Right lobe of liver (tissue), 6 donors: ENCODE measurements at regions not wholly inside any gene's neighbourhood (a gene's known extent, or its start where the extent isn't known, plus 50 kb on each side); places are given as distances from the start of the nearest gene placed in this dataset.

ENCODE experiments used
- ATAC-seq, 4 donors: fragments of 200-7000 bp; cut with Tn5 transposase; one replicate each; pipeline ENCODE4 v1.9.1; 2020; ENCODE audit warnings: mild to moderate bottlenecking in 4 of 4, moderate library complexity in 4 of 4
- DNase-seq, 3 donors: peaks; one replicate each; pipeline ENCODE4 v3.0.0-alpha.2; 2020
- H3K27ac ChIP-seq, 3 donors: fragments of 200-600 bp; one replicate each; pipeline ENCODE4 v1.8.0; 2022
- H3K27me3 ChIP-seq, 2 donors: fragments of 200-600 bp; one replicate each; pipeline ENCODE4 v1.8.0; 2022
- H3K36me3 ChIP-seq, 4 donors: fragments of 200-600 bp; sonication (generic) in 1 of 4; one replicate each; pipeline versions ENCODE4 v1.5.1 to v1.8.0; 2017 to 2022; ENCODE audit warnings: control low read depth in 1 of 4
- H3K4me1 ChIP-seq, 4 donors: fragments of 200-600 bp; sonication (generic) in 1 of 4; one replicate each; pipeline versions ENCODE4 v1.5.1 to v1.8.0; 2017 to 2022; ENCODE audit warnings: control low read depth in 1 of 4
- H3K4me3 ChIP-seq, 3 donors: fragments of 200-600 bp; one replicate each; pipeline ENCODE4 v1.8.0; 2022
- H3K9me3 ChIP-seq, 4 donors: fragments of 200-600 bp; sonication (generic) in 1 of 4; one replicate each; pipeline versions ENCODE4 v1.5.1 to v1.8.0; 2017 to 2022; ENCODE audit warnings: control low read depth in 1 of 4
- POLR2A ChIP-seq: fragments of 450-650 bp; IDR thresholded peaks from one replicate; pipeline ENCODE4 v1.6.1; 2017; ENCODE audit warnings: antibody characterized with exemption, mild to moderate bottlenecking
- WGBS: methylation state at CpG from one replicate; pipeline ENCODE4 v1.1.6; 2018; ENCODE audit warnings: low coverage, low lambda C conversion rate; ENCODE audit not compliant: insufficient coverage; ENCODE audit errors: missing lambda C conversion rate; 5-methylcytosine and 5-hydroxymethylcytosine counted together
- intact Hi-C, 2 donors: fragments of 100-400 bp; cut with DNase I; formaldehyde crosslinking; loops; one replicate each; pipeline versions ENCODE4 v1.11.2 to v1.14.1; 2022
- TF ChIP-seq, protein P1 (sequence below), 4 donors: fragments of 200-600 bp in 3 of 4; fragments of 450-650 bp in 1 of 4; IDR thresholded peaks; one replicate each; pipeline versions ENCODE4 v1.5.1 to v1.8.0; 2016 to 2022; ENCODE audit warnings: antibody characterized with exemption in 4 of 4, mild to moderate bottlenecking in 2 of 4
- donor health status: DM: no; HTN: yes; CAD: no.
- donor health status: DM: no; HTN: no; CAD: no.
- donor health status: DM: no; HTN: no; CAD: no.
- donor health status: DM: no; HTN: yes; CAD: no.
- donor health status: DM: no; HTN: yes; CAD: no.

DNA sequence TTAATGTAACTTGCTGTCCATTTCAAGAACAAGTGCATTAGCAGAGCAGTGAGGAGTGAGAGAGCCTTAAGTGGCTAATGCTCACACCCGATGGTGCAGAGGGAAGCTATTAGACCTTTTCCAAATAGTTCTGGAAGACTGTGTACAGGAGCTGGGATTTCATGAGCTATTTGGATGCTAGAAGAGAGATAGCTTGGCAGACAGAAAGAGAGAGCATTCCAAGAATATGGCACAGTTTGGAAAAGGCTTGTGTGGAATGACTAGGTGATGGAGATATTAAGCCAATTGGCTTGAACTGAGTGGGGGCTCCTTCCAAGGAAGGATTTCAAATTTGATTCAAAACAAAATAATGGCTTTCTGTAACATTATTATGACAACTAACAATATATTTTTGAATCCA, 1097.2 kb upstream of the TENM3 start:
- ATAC-seq (no peak), DNase-seq (no peak)
- intact Hi-C loops, result loop anchor here in 1 of 2 donors (10.0 kb wide), 1 partner anchor 379 kb away; no protein-coding TSS in a partner anchor
- Histone ChIP-seq H3K27ac (no peak overlapping the region), H3K27me3 (no peaks in the 10 kb centered on the region), H3K36me3 (no peaks in the 10 kb centered on the region), H3K4me1 (no peaks in the 10 kb centered on the region), H3K9me3 (no peaks in the 10 kb centered on the region), H3K4me3 (no peak overlapping the region)
- TF ChIP-seq, protein P1, sequence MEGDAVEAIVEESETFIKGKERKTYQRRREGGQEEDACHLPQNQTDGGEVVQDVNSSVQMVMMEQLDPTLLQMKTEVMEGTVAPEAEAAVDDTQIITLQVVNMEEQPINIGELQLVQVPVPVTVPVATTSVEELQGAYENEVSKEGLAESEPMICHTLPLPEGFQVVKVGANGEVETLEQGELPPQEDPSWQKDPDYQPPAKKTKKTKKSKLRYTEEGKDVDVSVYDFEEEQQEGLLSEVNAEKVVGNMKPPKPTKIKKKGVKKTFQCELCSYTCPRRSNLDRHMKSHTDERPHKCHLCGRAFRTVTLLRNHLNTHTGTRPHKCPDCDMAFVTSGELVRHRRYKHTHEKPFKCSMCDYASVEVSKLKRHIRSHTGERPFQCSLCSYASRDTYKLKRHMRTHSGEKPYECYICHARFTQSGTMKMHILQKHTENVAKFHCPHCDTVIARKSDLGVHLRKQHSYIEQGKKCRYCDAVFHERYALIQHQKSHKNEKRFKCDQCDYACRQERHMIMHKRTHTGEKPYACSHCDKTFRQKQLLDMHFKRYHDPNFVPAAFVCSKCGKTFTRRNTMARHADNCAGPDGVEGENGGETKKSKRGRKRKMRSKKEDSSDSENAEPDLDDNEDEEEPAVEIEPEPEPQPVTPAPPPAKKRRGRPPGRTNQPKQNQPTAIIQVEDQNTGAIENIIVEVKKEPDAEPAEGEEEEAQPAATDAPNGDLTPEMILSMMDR (IDR thresholded peaks at IDR 0.05), result no peak
- no peak for TF ChIP-seq POLR2A
- 76% methylated on average over 1 of the region's 1 CpG for whole genome bisulfite sequencing

DNA sequence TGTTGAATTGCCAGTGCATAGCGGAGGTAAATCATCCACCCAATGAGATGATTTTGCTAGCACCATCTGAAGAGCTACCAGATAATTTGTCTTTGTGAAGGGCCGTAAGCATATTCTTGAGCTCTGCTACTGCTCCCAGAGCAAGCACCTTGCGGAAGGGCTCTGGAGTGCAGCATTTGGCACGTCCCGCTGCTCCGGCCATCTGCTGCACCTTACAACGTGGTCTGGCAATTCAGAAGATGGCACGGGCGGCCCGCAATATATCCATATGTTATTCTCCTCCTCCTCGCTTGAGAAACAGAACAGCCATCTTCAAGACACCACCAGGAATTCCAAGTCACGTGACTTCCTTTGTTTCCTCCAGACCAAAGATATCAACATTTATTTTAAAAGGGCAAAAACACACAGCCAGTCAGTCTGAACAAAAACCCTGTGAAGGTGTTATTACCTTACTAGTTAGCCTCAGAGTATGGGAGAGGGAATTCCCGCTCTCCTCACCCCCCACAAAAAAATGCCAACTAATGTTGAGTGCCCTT, 1095.7 kb upstream of the TENM3 start:
- DNase-seq (no peak), ATAC-seq (no peak)
- Histone ChIP-seq H3K4me3 (no peak overlapping the region), H3K27me3 (no peaks in the 10 kb centered on the region), H3K4me1 (no peaks in the 10 kb centered on the region), H3K36me3 (no peaks in the 10 kb centered on the region), H3K9me3 (no peaks in the 10 kb centered on the region), H3K27ac (no peak overlapping the region)
- intact Hi-C loops, result loop anchor here in 1 of 2 donors (10.0 kb wide), 1 partner anchor 377 kb away; no protein-coding TSS in a partner anchor
- WGBS, result 58% methylated on average over 10 of the region's 13 CpGs
- no peak for TF ChIP-seq POLR2A
- TF ChIP-seq, protein P1 (IDR thresholded peaks at IDR 0.05), result no peak

DNA sequence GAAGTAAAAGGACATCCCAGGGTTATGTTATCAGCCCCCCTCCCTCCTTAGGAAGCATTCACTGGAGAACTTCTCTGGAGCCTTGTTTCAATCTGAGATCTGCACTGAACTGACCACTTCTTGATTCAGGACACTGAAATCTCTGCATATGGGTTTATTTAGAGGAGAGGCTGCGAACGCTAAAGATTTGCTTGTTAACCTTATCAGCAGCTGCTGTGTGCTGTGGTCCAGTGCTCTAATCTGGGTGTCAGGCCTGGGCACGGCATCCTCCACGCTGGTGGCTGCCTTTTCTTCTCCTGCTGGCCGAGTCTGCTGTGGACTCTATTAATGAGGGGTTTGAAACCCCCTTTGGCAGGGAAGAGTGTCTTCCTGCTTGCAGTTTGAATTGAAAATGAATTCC, 1094.7 kb upstream of the TENM3 start:
- intact Hi-C loops, result loop anchor here in 1 of 2 donors (10.0 kb wide), 1 partner anchor 376 kb away; no protein-coding TSS in a partner anchor
- Histone ChIP-seq H3K27me3 (no peaks in the 10 kb centered on the region), H3K27ac (no peak overlapping the region), H3K36me3 (no peaks in the 10 kb centered on the region), H3K4me3 (no peak overlapping the region), H3K4me1 (no peaks in the 10 kb centered on the region), H3K9me3 (no peaks in the 10 kb centered on the region)
- ATAC-seq, result no peak
- WGBS, result 33% methylated on average over 5 of the region's 5 CpGs
- TF ChIP-seq POLR2A, result no peak
- TF ChIP-seq, protein P1 (IDR thresholded peaks at IDR 0.05), result no peak
- DNase-seq, result no peak

DNA sequence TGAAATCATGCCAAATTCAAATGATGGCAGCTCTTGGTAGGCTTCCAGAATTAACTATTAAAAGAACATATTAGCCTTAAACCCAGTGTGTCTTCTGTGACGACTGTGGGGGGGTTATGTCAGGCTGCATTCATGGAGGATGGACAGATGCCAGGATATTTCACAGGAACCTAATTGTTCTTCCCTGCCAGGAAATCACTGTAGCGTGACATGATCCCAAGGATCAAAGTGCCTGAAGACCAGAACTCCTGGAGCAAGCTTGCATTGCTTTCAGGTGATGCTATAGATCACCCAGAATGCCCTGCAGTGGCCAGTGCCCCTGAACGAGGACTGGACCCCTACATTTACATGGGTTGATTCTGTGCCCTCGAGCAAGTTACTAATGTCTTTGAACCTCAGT, 1093.0 kb upstream of the TENM3 start:
- H3K4me3 ChIP-seq, result no peak overlapping the region
- no peaks in the 10 kb centered on the region for H3K4me1 ChIP-seq
- intact Hi-C loops, result no loop called here
- H3K27ac ChIP-seq, result no peak overlapping the region
- DNase-seq (no peak), ATAC-seq (no peak)
- TF ChIP-seq POLR2A, result no peak
- TF ChIP-seq, protein P1 (IDR thresholded peaks at IDR 0.05), result no peak
- no peaks in the 10 kb centered on the region for H3K9me3 ChIP-seq
- 23% methylated on average over 3 of the region's 4 CpGs for WGBS
- no peaks in the 10 kb centered on the region for H3K36me3 ChIP-seq
- no peaks in the 10 kb centered on the region for H3K27me3 ChIP-seq

DNA sequence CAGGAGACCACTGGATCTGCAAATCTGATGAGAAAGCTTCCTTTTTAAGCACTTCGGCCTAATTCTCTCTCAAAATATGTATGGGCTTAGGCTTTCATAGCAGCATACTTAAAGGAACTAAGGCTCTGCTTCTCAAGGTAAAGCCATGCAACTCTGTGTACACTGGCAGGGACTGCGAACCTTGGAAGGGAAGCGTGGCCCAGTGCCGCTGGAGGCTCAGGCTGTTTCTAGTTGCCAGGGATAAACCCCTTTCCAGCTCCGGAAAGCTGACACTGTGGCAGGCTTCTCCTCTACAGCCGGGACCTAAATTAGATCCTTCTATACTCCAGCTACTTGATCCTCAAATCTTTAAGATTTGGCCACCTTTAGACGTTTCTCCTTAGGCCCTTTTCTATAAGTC, 1091.3 kb upstream of the TENM3 start:
- TF ChIP-seq, protein P1 (IDR thresholded peaks at IDR 0.05), result no peak
- intact Hi-C loops, result no loop called here
- no peaks in the 10 kb centered on the region for H3K9me3 ChIP-seq
- no peak overlapping the region for H3K27ac ChIP-seq
- H3K36me3 ChIP-seq, result no peaks in the 10 kb centered on the region
- no peaks in the 10 kb centered on the region for H3K4me1 ChIP-seq
- no peak for ATAC-seq
- no peak for DNase-seq
- H3K4me3 ChIP-seq, result no peak overlapping the region
- no peaks in the 10 kb centered on the region for H3K27me3 ChIP-seq
- WGBS, result 33% methylated on average over 4 of the region's 7 CpGs
